ENCODE measurements at regions not wholly inside any gene's neighbourhood (a gene's known extent, or its start where the extent isn't known, plus 50 kb on each side); places are given as distances from the start of the nearest gene placed in this dataset.

GRCh38 chrX:20372533-20372932, 105.8 kb upstream of the RPS6KA3 start:
- TF ChIP-seq, protein P1, sequence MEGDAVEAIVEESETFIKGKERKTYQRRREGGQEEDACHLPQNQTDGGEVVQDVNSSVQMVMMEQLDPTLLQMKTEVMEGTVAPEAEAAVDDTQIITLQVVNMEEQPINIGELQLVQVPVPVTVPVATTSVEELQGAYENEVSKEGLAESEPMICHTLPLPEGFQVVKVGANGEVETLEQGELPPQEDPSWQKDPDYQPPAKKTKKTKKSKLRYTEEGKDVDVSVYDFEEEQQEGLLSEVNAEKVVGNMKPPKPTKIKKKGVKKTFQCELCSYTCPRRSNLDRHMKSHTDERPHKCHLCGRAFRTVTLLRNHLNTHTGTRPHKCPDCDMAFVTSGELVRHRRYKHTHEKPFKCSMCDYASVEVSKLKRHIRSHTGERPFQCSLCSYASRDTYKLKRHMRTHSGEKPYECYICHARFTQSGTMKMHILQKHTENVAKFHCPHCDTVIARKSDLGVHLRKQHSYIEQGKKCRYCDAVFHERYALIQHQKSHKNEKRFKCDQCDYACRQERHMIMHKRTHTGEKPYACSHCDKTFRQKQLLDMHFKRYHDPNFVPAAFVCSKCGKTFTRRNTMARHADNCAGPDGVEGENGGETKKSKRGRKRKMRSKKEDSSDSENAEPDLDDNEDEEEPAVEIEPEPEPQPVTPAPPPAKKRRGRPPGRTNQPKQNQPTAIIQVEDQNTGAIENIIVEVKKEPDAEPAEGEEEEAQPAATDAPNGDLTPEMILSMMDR (IDR thresholded peaks at IDR 0.05) = no peak
- TF ChIP-seq POLR2A (IDR thresholded peaks at IDR 0.05) = no peak
